Stimulated activated CD8-positive, alpha-beta memory T cell treated with anti-CD3 and anti-CD28 coated beads, Interleukin-2, amount 100 ng/mL, for 1 hour (primary cell): ENCODE measurements at regions not wholly inside any gene's neighbourhood (a gene's known extent, or its start where the extent isn't known, plus 50 kb on each side); places are given as distances from the start of the nearest gene placed in this dataset.

Experiments
- DNase-seq, 2 donors: peaks; one replicate each; pipeline ENCODE4 v3.0.0-alpha.2; 2020; ENCODE audit warnings: low read depth in 2 of 2

GRCh38 chr5:71864730-71865601 is 145.9 kb downstream of the CARTPT start:
- DNase-seq, result no peak

GRCh38 chr5:71865665-71866320 is 146.7 kb downstream of the CARTPT start:
- DNase-seq, result no peak

GRCh38 chr5:71872311-71872864 is 153.3 kb downstream of the CARTPT start:
- DNase-seq, result no peak

GRCh38 chr5:71873191-71873591 is 154.1 kb downstream of the CARTPT start:
- DNase-seq, result no peak

GRCh38 chr5:71874521-71874920 is 155.4 kb downstream of the CARTPT start:
- DNase-seq, result no peak

GRCh38 chr5:71877511-71877910 is 158.4 kb downstream of the CARTPT start:
- DNase-seq, result no peak

- no peak for DNase-seq
These were observed 161.5 kb downstream of the CARTPT start for GRCh38 chr5:71880536-71880935.

GRCh38 chr5:71882826-71883741 is 164.0 kb downstream of the CARTPT start:
- DNase-seq, result no peak

- DNase-seq, result no peak
These were observed 164.6 kb downstream of the CARTPT start for GRCh38 chr5:71883742-71884103.

- DNase-seq, result no peak
These were observed 165.9 kb downstream of the CARTPT start for GRCh38 chr5:71884926-71885325.

- no peak for DNase-seq
These were observed 167.3 kb downstream of the CARTPT start for GRCh38 chr5:71886406-71886805.

- DNase-seq, result no peak
These were observed 168.6 kb downstream of the CARTPT start for GRCh38 chr5:71887680-71888079.

- no peak for DNase-seq
These were observed 172.3 kb downstream of the CARTPT start for GRCh38 chr5:71891406-71891805.

- no peak for DNase-seq
These were observed 172.8 kb downstream of the CARTPT start for GRCh38 chr5:71891856-71892255.

- no peak for DNase-seq
These were observed 173.7 kb downstream of the CARTPT start for GRCh38 chr5:71892641-71893365.

GRCh38 chr5:71893451-71893850 is 174.4 kb downstream of the CARTPT start:
- DNase-seq, result no peak

GRCh38 chr5:71894091-71894490 is 175.0 kb downstream of the CARTPT start:
- no peak for DNase-seq

- DNase-seq, result no peak
These were observed 176.5 kb downstream of the CARTPT start for GRCh38 chr5:71895546-71895945.

GRCh38 chr5:71899865-71900342 is 180.8 kb downstream of the CARTPT start:
- no peak for DNase-seq

- DNase-seq, result no peak
These were observed 184.7 kb downstream of the CARTPT start for GRCh38 chr5:71903808-71904207.

- DNase-seq, result no peak
These were observed 185.8 kb downstream of the CARTPT start for GRCh38 chr5:71904852-71905251.
